ENCODE measurements at regions not wholly inside any gene's neighbourhood (a gene's known extent, or its start where the extent isn't known, plus 50 kb on each side); places are given as distances from the start of the nearest gene placed in this dataset.
A peak's percentile ranks its signal among the peaks of the same experiment; 100 is the strongest.
"Not testable (repeated sequence)": the region's sequence is repeated elsewhere in the genome, so short reads cannot be mapped to it uniquely, and the experiment has no call there.

GRCh38 chr13:63551731-63552130, 2136.1 kb upstream of the PCDH20 start:
- no peak for DNase-seq

- no peak for DNase-seq
These were observed 2130.9 kb upstream of the PCDH20 start for GRCh38 chr13:63546524-63546923.

DNA sequence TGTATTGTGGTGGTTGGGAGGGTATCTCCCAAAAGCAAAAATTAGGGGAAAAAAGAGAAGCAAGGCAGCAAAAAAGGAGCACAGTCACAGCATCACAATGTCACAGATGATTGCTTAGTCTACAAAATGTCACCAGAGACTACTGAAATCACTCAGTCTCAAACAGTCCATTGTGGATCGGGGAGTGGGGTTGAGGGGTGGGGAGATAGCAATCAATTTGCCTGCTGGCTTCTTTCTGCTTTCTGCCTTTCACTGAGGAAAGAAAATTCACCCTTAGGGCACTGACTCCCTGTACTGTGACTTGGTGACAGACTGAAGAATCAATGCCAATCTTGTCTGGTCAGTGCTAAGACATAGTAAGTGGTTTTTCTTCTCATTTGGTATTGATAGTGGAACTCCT, 2127.1 kb upstream of the PCDH20 start:
- DNase-seq, result no peak

DNA sequence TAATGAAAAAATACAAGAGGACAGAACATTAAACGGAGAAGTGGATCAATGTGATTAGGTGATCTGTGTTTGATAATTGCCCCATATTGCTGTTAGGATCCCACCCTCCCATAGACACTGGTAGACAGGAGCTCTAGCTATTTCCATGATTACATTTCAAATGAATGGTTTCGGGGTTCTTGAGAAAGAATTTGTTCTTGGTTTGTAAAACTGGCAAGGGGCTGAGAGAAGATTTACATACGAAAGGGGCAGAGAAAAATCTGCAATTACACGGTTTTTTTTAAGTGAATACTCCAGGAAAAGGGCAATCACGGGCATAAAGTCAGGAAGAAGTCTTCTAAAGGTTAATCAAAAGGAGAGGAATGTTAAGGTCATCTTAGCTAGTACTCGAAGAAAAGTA, 2125.7 kb upstream of the PCDH20 start:
- DNase-seq, result no peak

DNA sequence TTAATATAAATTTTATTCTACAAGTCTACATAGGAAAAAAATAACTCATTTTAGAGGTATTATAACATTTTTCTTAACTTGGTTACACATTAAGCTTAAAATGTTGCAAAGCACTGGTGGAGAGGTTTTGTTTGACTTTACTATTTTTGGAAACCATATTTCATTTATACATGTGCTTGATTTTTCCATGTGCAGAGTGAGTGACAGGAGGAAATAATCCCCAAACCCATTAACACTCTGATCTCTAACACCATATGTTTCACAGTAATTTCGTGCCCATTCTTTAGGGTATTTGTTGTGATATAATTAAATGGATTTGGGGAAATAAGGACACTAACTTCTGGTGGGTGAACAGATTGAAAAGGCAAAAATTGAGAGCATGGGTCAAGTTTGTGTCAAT, 2124.4 kb upstream of the PCDH20 start:
- DNase-seq, result no peak

DNA sequence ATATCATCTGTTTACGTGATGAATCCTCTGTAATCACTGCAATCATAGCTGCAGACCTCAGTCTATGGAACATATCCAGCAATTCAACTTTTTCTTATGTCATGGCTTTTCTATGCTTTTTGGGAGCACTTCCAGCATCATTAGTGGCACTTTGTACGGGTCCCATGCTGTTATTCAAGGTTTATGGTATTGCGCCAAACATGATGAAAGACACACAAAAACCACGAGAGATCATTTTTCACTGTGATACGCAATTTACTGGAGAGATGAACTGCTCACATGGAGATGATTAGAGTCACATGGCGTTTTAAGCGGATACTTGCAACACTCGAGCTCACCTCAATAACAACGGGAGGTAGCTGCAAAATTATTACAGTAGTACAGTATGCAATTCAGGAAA, 2101.7 kb upstream of the PCDH20 start:
- no peak for DNase-seq

DNA sequence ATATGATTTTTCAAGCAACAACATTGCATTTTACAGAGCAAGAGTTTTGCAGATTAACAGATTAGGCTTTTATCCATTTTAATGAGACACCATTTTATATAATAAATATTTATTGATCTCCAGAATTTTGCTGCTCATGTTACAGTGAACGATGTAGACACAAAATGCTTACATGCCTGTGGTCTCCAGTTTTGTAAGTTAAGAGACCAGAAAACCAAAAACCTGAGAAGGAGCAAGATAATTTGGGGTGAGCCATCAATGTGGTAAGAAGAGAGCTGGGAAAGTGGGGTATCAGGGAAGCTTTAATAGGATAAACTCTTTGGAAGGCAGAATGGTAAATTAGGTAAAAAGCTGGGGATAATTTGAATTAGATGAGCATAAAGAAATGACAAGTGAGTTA, 2100.5 kb upstream of the PCDH20 start:
- no peak for DNase-seq

- DNase-seq, result no peak
These were observed 2099.2 kb upstream of the PCDH20 start for GRCh38 chr13:63514886-63515285.

DNA sequence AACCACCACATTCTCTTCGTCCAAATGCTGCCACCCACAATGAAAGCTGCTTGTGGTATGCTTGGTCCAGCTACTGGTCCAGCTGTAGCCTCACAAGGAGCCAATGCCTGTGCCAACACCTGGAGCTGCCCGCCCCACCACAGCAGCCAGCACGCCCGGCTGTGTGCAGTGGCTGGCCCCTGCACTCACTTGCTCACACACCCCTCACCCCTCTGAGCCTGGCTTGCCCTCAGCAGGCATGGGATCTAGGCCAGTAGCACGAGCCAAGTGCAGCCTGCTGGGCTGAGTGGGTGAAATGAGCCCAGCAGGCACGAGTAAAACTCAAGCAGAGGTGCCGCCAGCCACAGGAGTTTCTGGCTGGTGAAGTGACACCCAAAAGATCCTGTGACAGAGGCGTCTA, 2096.4 kb upstream of the PCDH20 start:
- DNase-seq, result no peak

DNA sequence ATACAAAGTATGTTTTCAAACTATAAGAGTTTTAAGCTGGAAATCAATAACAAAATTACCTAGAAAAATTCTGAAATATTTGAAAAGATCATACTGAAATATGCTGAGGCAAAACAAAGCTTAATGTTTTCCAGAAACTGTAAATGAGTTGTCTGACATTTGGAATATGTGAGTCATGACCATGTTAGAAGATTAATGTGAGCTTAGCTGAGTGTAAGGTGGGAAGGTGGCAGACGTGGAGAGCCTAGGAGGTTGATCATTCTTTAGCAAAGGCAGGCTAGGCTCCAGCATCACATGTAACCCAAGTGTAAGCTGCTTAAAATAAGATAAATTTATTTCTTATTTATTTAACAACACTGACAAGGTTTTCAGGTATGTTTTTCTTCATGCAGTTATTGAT, 2086.1 kb upstream of the PCDH20 start:
- DNase-seq, result no peak

- no peak for DNase-seq
These were observed 2082.0 kb upstream of the PCDH20 start for GRCh38 chr13:63497601-63498000.

GRCh38 chr13:63492604-63493003, 2077.0 kb upstream of the PCDH20 start:
- DNase-seq, result no peak

- no peak for DNase-seq
These were observed 2074.5 kb upstream of the PCDH20 start for GRCh38 chr13:63490149-63490548.

DNA sequence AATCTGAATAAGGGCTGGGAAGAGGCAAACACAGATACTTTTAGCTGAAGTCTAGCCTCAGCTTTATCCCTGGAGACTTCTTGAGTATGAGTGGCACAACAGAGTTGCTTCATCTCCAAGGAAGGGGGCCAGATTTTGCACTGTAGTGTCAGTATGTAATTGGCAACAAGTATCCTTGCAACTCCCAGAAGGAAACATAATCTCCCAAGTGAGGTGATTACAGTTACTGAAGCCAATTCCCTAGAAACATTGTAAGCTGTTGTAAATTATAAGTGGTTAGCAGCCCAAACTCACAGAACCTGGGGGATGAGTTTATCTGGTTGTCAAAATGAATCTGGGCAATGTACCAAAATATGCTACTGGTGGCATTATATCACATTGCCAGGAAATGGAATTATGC, 2065.7 kb upstream of the PCDH20 start:
- DNase-seq, result no peak

DNA sequence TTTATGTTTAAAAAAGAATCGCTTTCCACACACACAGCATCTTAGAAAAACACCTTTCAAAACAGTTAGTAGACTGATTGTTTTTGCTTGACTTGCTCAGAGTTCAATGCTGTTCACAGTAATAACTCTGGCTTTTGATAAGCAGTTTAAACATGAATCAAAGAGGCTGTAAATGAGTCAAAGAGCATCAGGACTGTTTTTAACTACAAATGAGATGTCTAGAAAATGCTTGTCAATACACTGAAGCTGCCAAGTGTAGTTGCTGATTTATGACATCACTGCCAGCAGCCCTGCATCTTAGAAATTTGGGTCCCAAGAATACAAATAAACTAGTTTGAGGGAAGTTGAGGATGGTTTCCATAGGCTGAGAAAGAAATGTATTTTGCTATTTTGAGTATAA, 2057.1 kb upstream of the PCDH20 start:
- no peak for DNase-seq

DNA sequence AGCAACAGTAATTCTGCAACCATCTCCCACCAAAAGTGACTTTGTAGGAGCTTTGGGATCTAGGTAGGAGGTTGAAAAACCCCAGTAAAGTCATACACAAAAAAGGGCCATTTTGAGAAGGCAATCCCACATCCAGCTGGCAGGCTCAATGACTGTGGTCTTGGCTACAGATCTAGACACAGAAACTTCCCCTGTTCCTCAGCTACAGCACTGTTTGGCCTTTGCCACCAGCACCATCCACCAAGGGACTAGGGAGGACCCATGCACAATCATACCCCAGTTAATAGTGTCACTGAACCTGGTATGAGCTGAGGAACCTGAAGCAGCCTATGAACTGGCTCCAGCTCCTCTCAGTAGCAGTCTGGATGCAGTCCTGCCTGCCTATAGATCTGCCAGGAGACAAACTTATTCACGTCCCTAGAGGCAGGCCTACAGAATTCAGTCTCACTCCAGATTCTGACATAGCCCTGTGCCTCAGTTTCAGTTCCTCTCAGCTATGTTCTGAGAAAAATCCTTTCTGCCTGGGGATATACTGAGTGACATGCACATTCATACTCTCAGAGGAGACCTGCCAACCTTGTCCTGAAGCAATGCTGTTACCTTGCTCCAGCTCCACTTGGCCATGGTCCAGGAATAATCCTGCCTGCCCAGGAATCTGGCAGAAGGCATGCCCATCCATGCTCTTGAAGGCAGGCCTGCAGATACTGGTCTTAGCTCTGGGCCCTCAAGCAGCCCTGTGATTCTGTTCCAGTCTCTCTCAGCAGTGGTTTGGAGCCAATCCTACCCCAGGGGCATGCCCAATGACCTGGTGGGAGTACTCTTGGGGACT, 2048.3 kb upstream of the PCDH20 start:
- no peak for DNase-seq

DNA sequence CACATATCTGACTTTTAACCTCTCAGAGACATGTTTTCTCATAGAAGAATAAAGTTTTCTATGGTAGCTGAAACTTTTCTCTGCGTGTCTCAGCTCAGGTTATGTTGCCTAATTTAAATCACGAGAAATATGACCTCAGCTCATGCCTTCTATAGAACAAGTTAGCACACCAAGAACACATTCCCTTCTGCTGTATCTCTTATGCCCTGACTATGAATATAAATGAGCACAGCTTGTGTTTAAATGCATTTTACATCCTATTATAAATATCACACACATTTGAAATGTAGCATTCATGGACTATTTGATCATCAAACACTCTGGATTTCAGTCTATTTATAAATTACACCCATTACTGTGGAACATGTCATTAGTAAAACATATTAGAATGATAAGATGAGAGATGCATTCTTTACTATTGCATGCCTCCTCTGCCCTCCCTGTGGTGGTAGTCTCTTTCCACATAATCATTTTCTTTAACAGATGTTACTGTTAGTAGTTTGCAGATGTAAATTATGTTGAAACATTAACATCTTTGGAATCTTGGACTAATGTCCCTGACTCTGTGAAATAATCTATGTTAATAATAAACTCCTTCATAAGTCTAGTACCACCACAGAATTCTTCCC, 2044.9 kb upstream of the PCDH20 start:
- DNase-seq, result no peak

DNA sequence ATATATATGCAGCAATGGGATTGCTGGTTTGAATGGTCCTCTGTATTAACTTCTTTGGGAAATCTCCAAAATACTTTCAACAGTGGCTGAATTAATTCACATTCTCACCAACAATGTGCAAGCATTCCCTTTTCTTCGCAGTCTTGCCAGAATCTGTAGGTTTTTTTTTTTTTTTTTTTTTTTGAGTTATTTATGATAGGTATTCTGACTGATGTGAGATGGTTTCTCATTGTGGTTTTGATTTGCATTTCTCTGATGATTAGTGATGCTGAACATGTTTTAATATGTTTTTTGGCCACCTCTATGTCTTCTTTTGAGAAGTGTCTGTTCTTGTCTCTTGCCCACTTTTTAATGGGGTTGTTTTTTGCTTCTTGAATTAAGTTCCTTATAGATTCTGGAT, 2041.5 kb upstream of the PCDH20 start:
- DNase-seq, result no peak

DNA sequence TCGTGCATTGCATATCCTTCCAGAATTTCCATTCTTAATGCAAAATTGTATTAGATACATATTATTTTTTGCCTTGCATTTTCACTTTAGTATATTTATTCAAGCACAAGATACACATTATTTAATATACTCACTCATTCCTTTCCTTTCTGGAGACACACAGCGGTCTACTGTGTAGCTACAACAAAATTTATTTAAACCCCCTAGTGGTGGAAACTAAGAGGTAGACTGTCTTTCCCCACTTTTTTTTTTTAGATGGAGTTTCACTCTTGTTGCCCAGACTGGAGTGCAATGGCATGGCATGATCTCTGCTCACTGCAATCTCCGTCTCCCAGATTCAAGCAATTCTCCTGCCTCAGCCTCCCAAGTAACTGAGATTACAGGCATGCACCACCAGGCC, 2040.3 kb upstream of the PCDH20 start:
- DNase-seq, result no peak

DNA sequence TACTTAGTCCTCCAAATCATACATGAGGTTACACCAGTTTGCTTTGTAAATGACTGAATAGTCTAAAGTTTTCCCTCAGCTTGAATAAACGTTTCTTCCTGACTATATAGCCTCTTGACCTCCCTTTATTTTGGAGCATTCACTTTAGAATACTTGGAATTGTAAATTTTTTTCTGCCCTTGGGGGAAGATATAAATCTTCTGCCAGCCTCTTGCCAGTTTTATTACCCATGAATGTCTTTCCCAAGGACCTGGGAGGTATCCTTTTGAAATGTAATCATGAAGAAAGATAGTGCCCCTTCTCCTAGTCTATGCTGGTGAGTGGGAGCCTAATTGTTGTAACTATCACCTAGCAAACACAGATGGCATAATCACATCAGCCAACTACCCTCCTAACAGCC, 2033.9 kb upstream of the PCDH20 start:
- no peak for DNase-seq

DNA sequence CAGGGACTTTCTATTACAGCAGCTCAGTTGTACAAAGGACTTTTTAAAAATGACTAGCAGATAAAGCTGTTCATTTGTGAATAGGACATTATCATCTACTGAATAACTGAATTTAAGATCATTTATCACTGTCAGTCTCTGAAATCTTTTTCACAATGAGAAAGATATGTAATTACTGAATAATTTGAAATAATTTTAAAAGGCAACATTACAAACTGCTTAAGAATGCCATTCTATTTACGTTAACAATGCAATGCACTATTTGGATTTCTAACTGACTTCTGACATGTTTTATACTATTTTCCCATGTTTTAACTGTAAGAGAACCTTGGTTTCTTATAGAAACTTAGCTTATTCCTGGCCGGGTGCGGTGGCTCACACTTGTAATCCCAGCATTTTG, 2033.0 kb upstream of the PCDH20 start:
- no peak for DNase-seq

DNA sequence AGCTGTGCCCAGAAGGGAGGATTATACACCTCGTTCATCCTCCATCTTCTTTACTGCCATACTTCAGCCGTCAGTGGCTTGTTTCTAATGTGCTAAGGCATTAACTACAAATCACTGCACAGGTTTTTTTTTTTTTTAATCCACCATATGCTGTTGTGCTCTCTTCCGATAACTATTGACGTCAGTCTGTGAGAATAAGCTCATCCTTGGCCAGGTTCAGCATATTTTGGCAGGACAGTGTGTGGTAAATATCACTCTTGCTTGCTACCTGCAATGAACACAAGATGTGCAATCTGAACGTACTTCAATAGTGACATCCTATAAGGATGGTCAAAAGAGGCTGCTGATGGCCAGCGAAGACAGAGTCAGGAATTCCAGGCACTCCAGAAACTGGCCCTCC, 2030.7 kb upstream of the PCDH20 start:
- peak; percentile 22 to 38 for DNase-seq

- DNase-seq, result not testable (repeated sequence)
These were observed 2028.6 kb upstream of the PCDH20 start for GRCh38 chr13:63444225-63444624.

DNA sequence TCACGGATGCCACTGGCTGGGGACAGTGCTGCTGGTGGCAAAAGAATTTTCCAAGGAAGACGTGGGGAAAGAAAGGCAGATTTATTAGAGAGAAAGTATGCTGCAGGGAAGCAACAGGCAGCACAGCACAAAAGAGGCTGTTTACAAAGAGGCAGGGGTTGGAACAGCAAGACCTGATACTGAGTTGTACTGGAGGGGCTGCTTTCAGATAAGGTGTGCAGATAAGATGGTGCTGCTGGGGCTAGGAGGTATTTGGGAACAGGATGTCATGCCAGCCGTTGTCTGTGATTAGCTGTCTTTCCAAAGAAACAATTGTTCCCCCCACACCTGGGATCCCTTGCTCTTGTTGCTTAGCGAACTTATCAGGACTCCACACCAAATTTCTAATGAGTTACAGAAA, 2023.3 kb upstream of the PCDH20 start:
- no peak for DNase-seq

- no peak for DNase-seq
These were observed 2020.6 kb upstream of the PCDH20 start for GRCh38 chr13:63436325-63436668.
